ENCODE measurements at regions not wholly inside any gene's neighbourhood (a gene's known extent, or its start where the extent isn't known, plus 50 kb on each side); places are given as distances from the start of the nearest gene placed in this dataset.

GRCh38 chr20:58048096-58048702 is 180.3 kb downstream of the ANKRD60 start:
- TF ChIP-seq CTCF (IDR thresholded peaks at IDR 0.05): no peak
- TF ChIP-seq POLR2A (IDR thresholded peaks at IDR 0.05): no peak

Data from esophagus squamous epithelium (tissue), 4 donors.